Activated naive CD4-positive, alpha-beta T cell treated with anti-CD3 and anti-CD28 coated beads, Interleukin-2, amount 50 U/mL, for 16 hours (primary cell): ENCODE measurements at regions not wholly inside any gene's neighbourhood (a gene's known extent, or its start where the extent isn't known, plus 50 kb on each side); places are given as distances from the start of the nearest gene placed in this dataset.
"Not testable (repeated sequence)": the region's sequence is repeated elsewhere in the genome, so short reads cannot be mapped to it uniquely, and the experiment has no call there.

Experiments used
- DNase-seq: peaks from one replicate; pipeline ENCODE4 v3.0.0-alpha.2; 2020

GRCh38 chr20:52049001-52049731 lies 142.4 kb downstream of the ZFP64 start:
- DNase-seq = no peak

GRCh38 chr20:52047811-52048764 lies 143.5 kb downstream of the ZFP64 start:
- no peak for DNase-seq

GRCh38 chr20:52041966-52042365 lies 149.6 kb downstream of the ZFP64 start:
- no peak for DNase-seq

GRCh38 chr20:52039790-52040189 lies 151.8 kb downstream of the ZFP64 start:
- no peak for DNase-seq

GRCh38 chr20:52038632-52039031 lies 152.9 kb downstream of the ZFP64 start:
- DNase-seq = not testable (repeated sequence)

- DNase-seq = no peak
Measured at GRCh38 chr20:52037370-52037769, 154.2 kb downstream of the ZFP64 start.

GRCh38 chr20:52035977-52036376 lies 155.6 kb downstream of the ZFP64 start:
- no peak for DNase-seq

GRCh38 chr20:52035498-52035897 lies 156.1 kb downstream of the ZFP64 start:
- DNase-seq = no peak

GRCh38 chr20:52034581-52034980 lies 157.0 kb downstream of the ZFP64 start:
- DNase-seq = no peak

GRCh38 chr20:52033313-52033712 lies 158.3 kb downstream of the ZFP64 start:
- DNase-seq = no peak

GRCh38 chr20:52032304-52032683 lies 159.3 kb downstream of the ZFP64 start:
- DNase-seq = not testable (repeated sequence)

- no peak for DNase-seq
Measured at GRCh38 chr20:52031563-52032303, 159.8 kb downstream of the ZFP64 start.

- DNase-seq = no peak
Measured at GRCh38 chr20:52031206-52031562, 160.4 kb downstream of the ZFP64 start.

- DNase-seq = not testable (repeated sequence)
Measured at GRCh38 chr20:52029129-52029528, 162.4 kb downstream of the ZFP64 start.

- no peak for DNase-seq
Measured at GRCh38 chr20:52025938-52026337, 165.6 kb downstream of the ZFP64 start.

- DNase-seq = no peak
Measured at GRCh38 chr20:52019313-52019712, 172.3 kb downstream of the ZFP64 start.

GRCh38 chr20:52017669-52018317 lies 173.8 kb downstream of the ZFP64 start:
- no peak for DNase-seq

- no peak for DNase-seq
Measured at GRCh38 chr20:52016022-52016421, 175.6 kb downstream of the ZFP64 start.

- no peak for DNase-seq
Measured at GRCh38 chr20:52015155-52015554, 176.4 kb downstream of the ZFP64 start.

- no peak for DNase-seq
Measured at GRCh38 chr20:52012079-52012478, 179.5 kb downstream of the ZFP64 start.

GRCh38 chr20:52011093-52011492 lies 180.5 kb downstream of the ZFP64 start:
- DNase-seq = no peak

- DNase-seq = no peak
Measured at GRCh38 chr20:52010541-52010940, 181.0 kb downstream of the ZFP64 start.

- no peak for DNase-seq
Measured at GRCh38 chr20:52008874-52009273, 182.7 kb downstream of the ZFP64 start.
